Activated CD4-positive, alpha-beta T cell treated with anti-CD3 and anti-CD28 coated beads, Interleukin-2, amount 10 ng/mL, durations not matched to agents 24 days and 14 days (primary cell): ENCODE measurements at regions not wholly inside any gene's neighbourhood (a gene's known extent, or its start where the extent isn't known, plus 50 kb on each side); places are given as distances from the start of the nearest gene placed in this dataset.

Experiments
- DNase-seq: peaks from one replicate; pipeline ENCODE4 v3.0.0; 2022
- H3K27ac Mint-ChIP-seq: one replicate; pipeline ENCODE4 v1.8.0; 2022; ENCODE audit warnings: mild to moderate bottlenecking, mixed read lengths
- H3K27me3 Mint-ChIP-seq: one replicate; pipeline ENCODE4 v1.8.0; 2022; ENCODE audit warnings: mixed read lengths
- H3K36me3 Mint-ChIP-seq: one replicate; pipeline ENCODE4 v1.8.0; 2022; ENCODE audit warnings: low read depth, mild to moderate bottlenecking, mixed read lengths
- H3K4me1 Mint-ChIP-seq: one replicate; pipeline ENCODE4 v1.8.0; 2021; ENCODE audit warnings: mixed read lengths
- H3K4me3 Mint-ChIP-seq: one replicate; pipeline ENCODE4 v1.8.0; 2022; ENCODE audit warnings: mild to moderate bottlenecking, moderate library complexity, mixed read lengths
- H3K9me3 Mint-ChIP-seq: one replicate; pipeline ENCODE4 v1.8.0; 2021; ENCODE audit warnings: mixed read lengths
- intact Hi-C: fragments of 100-400 bp; cut with micrococcal nuclease; formaldehyde crosslinking; loops from one replicate; pipeline ENCODE4 v1.15.1; 2023

DNA sequence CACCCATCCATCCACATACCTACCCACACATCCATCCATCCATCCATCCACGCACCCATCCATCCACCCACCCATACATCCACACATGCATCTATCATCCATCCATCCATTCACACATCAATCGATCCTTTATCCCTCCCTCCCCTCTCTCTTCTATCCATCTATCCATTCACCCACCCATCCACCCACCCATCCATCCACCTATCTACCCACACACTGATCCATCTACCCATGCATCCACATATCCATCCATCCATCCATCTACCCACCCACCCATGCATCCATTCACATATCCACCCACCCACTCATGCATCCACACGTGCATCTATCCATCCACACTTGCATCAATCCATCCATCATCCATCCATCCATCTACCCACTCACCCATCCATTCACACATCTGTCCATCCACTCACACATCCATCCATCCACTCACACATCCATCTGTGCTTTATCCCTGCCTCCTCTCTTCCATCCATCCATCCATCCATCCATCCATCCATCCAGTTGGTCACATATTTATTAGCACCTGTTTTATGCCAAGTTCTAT, 366.1 kb downstream of the CTTN start:
- no peak for DNase-seq
- Mint-ChIP-seq H3K4me3 (no peak overlapping the region), H3K9me3 (peaks cover 3% of the 10 kb centered on the region), H3K27me3 (no peaks in the 10 kb centered on the region), H3K4me1 (no peaks in the 10 kb centered on the region), H3K27ac (no peak overlapping the region), H3K36me3 (no peaks in the 10 kb centered on the region)
- intact Hi-C loops, result no loop called here

- no peak for DNase-seq
- Mint-ChIP-seq H3K4me3 (no peak overlapping the region), H3K4me1 (no peaks in the 10 kb centered on the region), H3K36me3 (no peaks in the 10 kb centered on the region), H3K27ac (no peak overlapping the region), H3K27me3 (no peaks in the 10 kb centered on the region), H3K9me3 (peaks cover 3% of the 10 kb centered on the region)
- intact Hi-C loops, result no loop called here
Measured at GRCh38 chr11:70766901-70767300, 368.6 kb downstream of the CTTN start.

GRCh38 chr11:70768346-70769095, 370.2 kb downstream of the CTTN start:
- intact Hi-C loops, result no loop called here
- H3K4me3 Mint-ChIP-seq, result no peak overlapping the region
- H3K4me1 Mint-ChIP-seq, result no peaks in the 10 kb centered on the region
- H3K36me3 Mint-ChIP-seq, result no peaks in the 10 kb centered on the region
- no peak for DNase-seq
- H3K9me3 Mint-ChIP-seq, result peaks cover 3% of the 10 kb centered on the region
- H3K27ac Mint-ChIP-seq, result no peak overlapping the region
- no peaks in the 10 kb centered on the region for H3K27me3 Mint-ChIP-seq

GRCh38 chr11:70769106-70769505, 370.8 kb downstream of the CTTN start:
- H3K4me1 Mint-ChIP-seq, result no peaks in the 10 kb centered on the region
- intact Hi-C loops, result no loop called here
- peaks cover 3% of the 10 kb centered on the region for H3K9me3 Mint-ChIP-seq
- no peaks in the 10 kb centered on the region for H3K36me3 Mint-ChIP-seq
- H3K4me3 Mint-ChIP-seq, result no peak overlapping the region
- H3K27ac Mint-ChIP-seq, result no peak overlapping the region
- H3K27me3 Mint-ChIP-seq, result no peaks in the 10 kb centered on the region
- no peak for DNase-seq

GRCh38 chr11:70769521-70769920, 371.2 kb downstream of the CTTN start:
- Mint-ChIP-seq H3K9me3 (peaks cover 3% of the 10 kb centered on the region), H3K4me3 (no peak overlapping the region)
- intact Hi-C loops, result no loop called here

GRCh38 chr11:70771099-70771885, 373.0 kb downstream of the CTTN start:
- Mint-ChIP-seq H3K27me3 (no peaks in the 10 kb centered on the region), H3K27ac (no peak overlapping the region), H3K4me1 (no peaks in the 10 kb centered on the region), H3K36me3 (no peaks in the 10 kb centered on the region), H3K4me3 (no peak overlapping the region), H3K9me3 (no peaks in the 10 kb centered on the region)
- no peak for DNase-seq
- intact Hi-C loops, result no loop called here

More at GRCh38 chr11:70769521-70769920, 371.2 kb downstream of the CTTN start:
- Mint-ChIP-seq H3K36me3 (no peaks in the 10 kb centered on the region), H3K4me1 (no peaks in the 10 kb centered on the region), H3K27me3 (no peaks in the 10 kb centered on the region), H3K27ac (no peak overlapping the region)
- no peak for DNase-seq

DNA sequence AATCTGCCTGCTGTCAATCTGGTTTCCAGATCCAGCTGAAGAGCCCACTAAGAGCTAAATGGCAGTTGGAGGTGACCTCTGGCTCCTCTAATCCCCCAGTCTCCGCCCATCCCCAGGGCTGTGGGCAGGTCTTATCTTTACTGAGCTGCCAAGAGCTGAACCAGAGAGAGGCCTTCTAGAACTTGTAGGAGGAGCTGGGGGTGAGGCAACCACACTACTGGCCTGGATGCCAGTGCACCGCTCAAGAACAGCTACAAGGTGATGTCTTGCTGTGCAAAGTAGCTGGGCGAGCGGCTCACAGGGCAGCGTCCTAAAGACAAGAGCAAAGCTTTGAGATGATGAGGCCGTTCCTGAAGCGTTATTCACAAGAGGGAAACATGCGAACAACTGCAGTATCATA, 374.6 kb downstream of the CTTN start:
- H3K27ac Mint-ChIP-seq, result no peak overlapping the region
- H3K27me3 Mint-ChIP-seq, result no peaks in the 10 kb centered on the region
- H3K4me3 Mint-ChIP-seq, result no peak overlapping the region
- H3K4me1 Mint-ChIP-seq, result no peaks in the 10 kb centered on the region
- intact Hi-C loops, result no loop called here
- peaks cover 9% of the 10 kb centered on the region for H3K9me3 Mint-ChIP-seq
- no peak for DNase-seq
- no peaks in the 10 kb centered on the region for H3K36me3 Mint-ChIP-seq

GRCh38 chr11:70775386-70776075, 377.2 kb downstream of the CTTN start:
- Mint-ChIP-seq H3K4me1 (no peaks in the 10 kb centered on the region), H3K27me3 (no peaks in the 10 kb centered on the region), H3K27ac (no peak overlapping the region)

DNA sequence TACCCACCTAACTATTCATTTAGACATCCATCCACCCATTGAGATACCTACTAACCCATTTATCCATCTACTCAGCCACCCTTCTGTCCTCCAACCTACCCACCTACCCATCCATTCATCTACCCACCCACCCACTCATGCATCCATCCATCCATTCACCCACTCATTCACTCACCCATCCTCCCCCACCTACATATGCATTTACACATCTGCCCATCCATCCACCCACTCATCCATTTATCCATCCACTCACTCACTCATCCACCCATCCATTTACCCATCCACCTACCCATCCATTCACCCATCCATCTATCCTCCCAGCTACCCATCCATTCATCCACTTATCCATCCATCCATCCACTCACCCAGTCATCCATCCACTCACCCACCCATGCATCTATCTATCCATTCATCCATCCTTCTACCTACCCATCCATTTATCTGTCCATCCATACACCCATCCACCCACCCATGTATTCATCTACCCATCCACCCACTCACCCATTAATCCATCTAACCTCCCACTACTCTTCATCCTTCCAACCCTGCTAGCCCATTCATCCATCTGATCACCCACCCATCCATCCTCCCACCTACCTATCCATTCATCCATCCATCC, 378.7 kb downstream of the CTTN start:
- Mint-ChIP-seq H3K9me3 (peaks cover 9% of the 10 kb centered on the region), H3K4me1 (no peaks in the 10 kb centered on the region), H3K27me3 (no peaks in the 10 kb centered on the region), H3K4me3 (no peak overlapping the region), H3K36me3 (no peaks in the 10 kb centered on the region), H3K27ac (no peak overlapping the region)
- intact Hi-C loops, result no loop called here
- no peak for DNase-seq

More at GRCh38 chr11:70775386-70776075, 377.2 kb downstream of the CTTN start:
- peaks cover 9% of the 10 kb centered on the region for H3K9me3 Mint-ChIP-seq
- intact Hi-C loops, result no loop called here
- DNase-seq, result no peak
- H3K36me3 Mint-ChIP-seq, result no peaks in the 10 kb centered on the region
- H3K4me3 Mint-ChIP-seq, result no peak overlapping the region

- Mint-ChIP-seq H3K4me3 (no peak overlapping the region), H3K36me3 (no peaks in the 10 kb centered on the region), H3K9me3 (peaks cover 9% of the 10 kb centered on the region), H3K4me1 (no peaks in the 10 kb centered on the region), H3K27ac (no peak overlapping the region), H3K27me3 (no peaks in the 10 kb centered on the region)
- intact Hi-C loops, result no loop called here
- no peak for DNase-seq
Measured at GRCh38 chr11:70778883-70779282, 380.6 kb downstream of the CTTN start.

DNA sequence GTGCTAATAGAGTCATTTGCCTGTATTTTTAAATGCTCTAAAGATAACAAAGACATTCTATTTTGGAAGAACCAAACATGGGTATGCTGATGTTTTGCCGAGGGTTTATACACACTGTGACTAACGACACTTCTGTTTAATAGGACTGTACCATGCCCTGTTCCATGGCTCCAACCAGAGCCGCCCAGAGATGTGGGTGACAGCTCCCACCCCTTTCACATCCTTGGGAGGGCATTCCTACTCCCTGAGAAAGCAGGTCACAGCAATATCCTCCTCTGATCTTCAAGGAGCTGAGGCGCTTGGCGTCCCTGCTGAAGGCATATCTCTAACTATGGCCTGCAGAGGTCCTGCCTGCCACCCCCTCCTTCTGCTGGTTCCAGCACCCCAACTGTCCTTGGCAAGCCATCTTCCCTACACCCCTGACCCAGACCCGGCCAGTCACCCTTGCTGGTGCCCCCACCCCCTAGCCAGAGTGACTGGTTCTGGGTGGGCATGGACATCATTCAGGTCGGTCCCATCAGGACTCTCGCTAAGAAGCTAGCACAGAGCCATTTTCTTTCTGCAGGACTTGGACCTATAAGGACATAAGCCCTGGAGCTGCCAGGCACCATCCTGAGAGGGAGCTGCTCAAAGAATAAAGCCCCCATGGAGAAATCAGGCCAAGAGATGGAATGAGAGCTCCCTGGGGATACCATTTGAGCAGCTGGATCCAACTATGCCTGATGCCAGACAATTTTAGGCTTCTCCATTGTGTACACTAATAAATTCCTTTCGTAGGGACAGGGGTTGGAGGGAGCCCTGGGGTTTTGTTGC, 381.3 kb downstream of the CTTN start:
- Mint-ChIP-seq H3K9me3 (peaks cover 9% of the 10 kb centered on the region), H3K27ac (no peak overlapping the region), H3K27me3 (no peaks in the 10 kb centered on the region), H3K4me3 (no peak overlapping the region), H3K4me1 (no peaks in the 10 kb centered on the region), H3K36me3 (no peaks in the 10 kb centered on the region)
- intact Hi-C loops, result no loop called here
- DNase-seq, result no peak

DNA sequence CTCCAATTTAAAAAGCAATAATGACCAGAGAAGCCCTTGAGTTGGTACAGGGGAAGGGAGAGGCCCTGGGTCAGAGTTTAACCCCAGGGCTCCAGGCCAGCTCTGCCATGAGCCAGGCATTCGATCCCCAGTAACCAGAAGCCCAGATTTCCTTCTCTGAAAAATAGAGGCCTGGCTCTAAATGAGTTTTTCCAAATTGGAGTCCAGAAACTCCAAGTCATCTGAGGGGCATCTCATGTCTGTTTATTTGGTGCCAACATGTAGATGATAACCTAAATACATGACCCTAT, 381.9 kb downstream of the CTTN start:
- H3K27ac Mint-ChIP-seq, result no peak overlapping the region
- no peaks in the 10 kb centered on the region for H3K4me1 Mint-ChIP-seq
- intact Hi-C loops, result no loop called here
- no peaks in the 10 kb centered on the region for H3K27me3 Mint-ChIP-seq
- H3K9me3 Mint-ChIP-seq, result peaks cover 9% of the 10 kb centered on the region
- H3K36me3 Mint-ChIP-seq, result no peaks in the 10 kb centered on the region
- no peak for DNase-seq
- no peak overlapping the region for H3K4me3 Mint-ChIP-seq

DNA sequence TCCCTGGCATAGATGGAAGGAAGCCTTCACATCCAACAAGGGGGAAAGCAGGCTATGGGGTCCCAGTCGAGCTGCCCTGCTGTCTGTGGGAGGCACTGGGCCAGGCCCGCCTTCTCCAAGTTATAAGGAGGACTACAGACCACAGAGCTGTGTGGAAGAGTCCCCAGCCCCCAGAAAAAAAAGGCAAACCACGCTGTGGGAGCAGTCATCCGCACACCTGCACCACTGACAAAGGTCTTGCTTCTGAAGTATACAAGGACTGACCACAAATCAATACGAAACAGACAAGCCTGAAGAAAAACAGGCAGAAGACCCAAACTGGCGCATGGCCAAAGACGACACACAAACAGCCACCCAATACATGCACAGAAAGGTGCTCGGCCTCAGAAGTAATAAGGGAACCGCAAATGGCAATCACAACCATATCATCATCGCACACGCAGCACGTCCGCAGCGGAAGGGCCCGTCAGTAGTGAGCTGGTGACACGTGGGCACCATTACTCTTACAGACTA, 384.1 kb downstream of the CTTN start:
- Mint-ChIP-seq H3K27ac (no peak overlapping the region), H3K9me3 (no peaks in the 10 kb centered on the region)

More for the DNA sequence above, 384.1 kb downstream of the CTTN start:
- intact Hi-C loops, result no loop called here
- Mint-ChIP-seq H3K36me3 (no peaks in the 10 kb centered on the region), H3K4me3 (no peak overlapping the region), H3K4me1 (no peaks in the 10 kb centered on the region), H3K27me3 (no peaks in the 10 kb centered on the region)
- DNase-seq, result no peak
